Erythroblast (primary cell): ENCODE measurements at regions not wholly inside any gene's neighbourhood (a gene's known extent, or its start where the extent isn't known, plus 50 kb on each side); places are given as distances from the start of the nearest gene placed in this dataset.

Experiments
- GATA1 ChIP-seq: IDR thresholded peaks from 2 replicates; pipeline ENCODE4 v1.6.1; 2011; ENCODE audit warnings: low read depth, mild to moderate bottlenecking, control low read depth, low read length, moderate library complexity
- POLR2A ChIP-seq: IDR thresholded peaks from 2 replicates; pipeline ENCODE4 v1.6.1; 2011; ENCODE audit warnings: mild to moderate bottlenecking, low read length

DNA sequence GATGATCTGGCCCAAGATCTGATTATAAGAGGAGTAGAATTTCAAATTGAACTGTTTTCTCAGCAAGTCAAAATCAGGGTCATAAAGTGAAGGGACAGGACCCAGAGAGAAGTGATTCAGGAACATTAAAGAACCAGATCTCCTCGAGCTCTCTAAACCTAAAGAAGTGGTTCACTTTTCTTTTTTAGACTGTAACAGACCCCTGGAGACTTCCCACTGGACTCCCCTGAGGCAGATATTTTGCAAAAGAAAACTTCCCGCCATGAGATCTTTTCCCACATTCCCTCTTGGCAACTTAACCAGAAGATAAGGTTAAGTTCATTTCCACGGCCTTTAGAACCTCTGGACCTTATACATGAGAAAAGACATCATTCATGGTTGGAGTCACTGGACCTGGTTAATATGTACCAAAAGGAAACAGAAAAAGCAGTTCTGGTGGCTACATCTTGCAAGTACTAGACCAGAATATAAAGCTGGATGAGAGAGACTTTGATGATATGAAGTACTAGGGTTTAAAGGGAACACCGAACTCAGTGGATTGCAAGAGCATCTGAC, 1061.4 kb downstream of the MRPL39 start:
- TF ChIP-seq POLR2A (no peak), GATA1 (no peak)
